Bronchial epithelial cell (primary cell): ENCODE measurements at regions not wholly inside any gene's neighbourhood (a gene's known extent, or its start where the extent isn't known, plus 50 kb on each side); places are given as distances from the start of the nearest gene placed in this dataset.

Experiments
- DNase-seq: peaks from one replicate; pipeline ENCODE4 v3.0.0-alpha.2; 2010; ENCODE audit warnings: low read depth
- FAIRE-seq: peaks from 2 replicates; lab custom pipeline; 2011; peaks lifted over from hg19 to GRCh38; lab: Jason Lieb, UNC
- H3K27me3 ChIP-seq: 2 replicates; pipeline ENCODE4 v1.5.1; 2011; ENCODE audit warnings: low read length; ENCODE audit not compliant: control insufficient read depth, insufficient read depth
- H3K36me3 ChIP-seq: 2 replicates; pipeline ENCODE4 v1.5.1; 2011; ENCODE audit warnings: low read length; ENCODE audit not compliant: control insufficient read depth, insufficient read depth
- H3K4me3 ChIP-seq: 2 replicates; pipeline ENCODE4 v1.5.1; 2011; ENCODE audit warnings: mild to moderate bottlenecking, low read depth, low read length, control low read depth
- CTCF ChIP-seq: IDR thresholded peaks from 2 replicates; pipeline ENCODE4 v1.5.1; 2011; ENCODE audit warnings: mild to moderate bottlenecking, moderate library complexity, low read length, control low read depth, inconsistent platforms; ENCODE audit not compliant: insufficient read depth, severe bottlenecking

- H3K36me3 ChIP-seq, result no peaks in the 10 kb centered on the region
- DNase-seq, result no peak
- TF ChIP-seq CTCF, result no peak
- H3K4me3 ChIP-seq, result no peak overlapping the region
- H3K27me3 ChIP-seq, result no peaks in the 10 kb centered on the region
- no peak for FAIRE-seq
These were observed 82.8 kb upstream of the HAAO start for GRCh38 chr2:42874949-42875801.

GRCh38 chr2:42872721-42873120 lies 80.3 kb upstream of the HAAO start:
- no peaks in the 10 kb centered on the region for H3K36me3 ChIP-seq
- H3K27me3 ChIP-seq, result no peaks in the 10 kb centered on the region
- no peak for TF ChIP-seq CTCF
- FAIRE-seq (no peak), DNase-seq (no peak)
- no peak overlapping the region for H3K4me3 ChIP-seq

- Histone ChIP-seq H3K36me3 (no peaks in the 10 kb centered on the region), H3K4me3 (no peak overlapping the region), H3K27me3 (no peaks in the 10 kb centered on the region)
- DNase-seq (no peak), FAIRE-seq (no peak)
- TF ChIP-seq CTCF, result no peak
These were observed 79.0 kb upstream of the HAAO start for GRCh38 chr2:42871372-42871771.

GRCh38 chr2:42868874-42869273 lies 76.5 kb upstream of the HAAO start:
- Histone ChIP-seq H3K4me3 (no peak overlapping the region), H3K27me3 (no peaks in the 10 kb centered on the region), H3K36me3 (no peaks in the 10 kb centered on the region)
- no peak for DNase-seq
- FAIRE-seq, result no peak
- no peak for TF ChIP-seq CTCF

- DNase-seq, result no peak
These were observed 75.7 kb upstream of the HAAO start for GRCh38 chr2:42868096-42868495.

More at GRCh38 chr2:42868096-42868495, 75.7 kb upstream of the HAAO start:
- H3K27me3 ChIP-seq, result no peaks in the 10 kb centered on the region
- no peak overlapping the region for H3K4me3 ChIP-seq
- FAIRE-seq, result no peak
- no peaks in the 10 kb centered on the region for H3K36me3 ChIP-seq
- TF ChIP-seq CTCF, result no peak
